Fibroblast of lung (primary cell): ENCODE measurements at regions not wholly inside any gene's neighbourhood (a gene's known extent, or its start where the extent isn't known, plus 50 kb on each side); places are given as distances from the start of the nearest gene placed in this dataset.

Experiments used
- CTCF ChIP-seq, 2 donors: IDR thresholded peaks in 1 of 2; conservative IDR thresholded peaks in 1 of 2; 1 replicate in 1 of 2; 2 replicates in 1 of 2; pipeline ENCODE4 v1.5.1; 2011 to 2012; ENCODE audit warnings: low read length in 2 of 2, control low read depth in 1 of 2, inconsistent platforms in 1 of 2, low read depth in 1 of 2, mild to moderate bottlenecking in 1 of 2
- EZH2 ChIP-seq: IDR thresholded peaks from 2 replicates; pipeline ENCODE4 v1.5.1; 2012; ENCODE audit warnings: low read length, control low read depth, mild to moderate bottlenecking; ENCODE audit errors: missing control alignments

DNA sequence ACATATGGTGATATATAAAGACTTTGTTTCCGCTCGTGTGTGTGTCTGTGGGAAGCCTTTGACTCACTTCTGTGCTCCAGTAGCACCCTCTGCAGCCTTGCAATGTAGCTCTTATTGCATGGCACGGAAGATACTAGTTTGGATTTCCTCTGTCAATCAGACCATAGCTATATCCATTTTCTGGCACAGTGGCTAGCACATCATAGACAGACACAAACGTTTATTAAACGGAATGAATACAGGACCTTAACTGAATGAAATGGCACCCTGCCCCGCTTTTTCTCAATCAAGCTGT, 124.0 kb upstream of the PTPN20 start:
- peak in 1 of 2 donors; percentile 25 for TF ChIP-seq CTCF (conservative IDR thresholded peaks at IDR 0.05 in 1 of 2, IDR thresholded peaks at IDR 0.05 in 1 of 2; ENCODE audit: low read depth in 1 of 2, low read length in 2 of 2)
- no peak for TF ChIP-seq EZH2
